CD1c-positive myeloid dendritic cell (primary cell): ENCODE measurements at regions not wholly inside any gene's neighbourhood (a gene's known extent, or its start where the extent isn't known, plus 50 kb on each side); places are given as distances from the start of the nearest gene placed in this dataset.
"Not testable (repeated sequence)": the region's sequence is repeated elsewhere in the genome, so short reads cannot be mapped to it uniquely, and the experiment has no call there.

ENCODE experiments used
- DNase-seq: peaks from one replicate; pipeline ENCODE4 v3.0.0-alpha.2; 2016; ENCODE audit errors: extremely low spot score

GRCh38 chr5:138702166-138703077 lies 50.8 kb upstream of the CTNNA1 start:
- no peak for DNase-seq

DNA sequence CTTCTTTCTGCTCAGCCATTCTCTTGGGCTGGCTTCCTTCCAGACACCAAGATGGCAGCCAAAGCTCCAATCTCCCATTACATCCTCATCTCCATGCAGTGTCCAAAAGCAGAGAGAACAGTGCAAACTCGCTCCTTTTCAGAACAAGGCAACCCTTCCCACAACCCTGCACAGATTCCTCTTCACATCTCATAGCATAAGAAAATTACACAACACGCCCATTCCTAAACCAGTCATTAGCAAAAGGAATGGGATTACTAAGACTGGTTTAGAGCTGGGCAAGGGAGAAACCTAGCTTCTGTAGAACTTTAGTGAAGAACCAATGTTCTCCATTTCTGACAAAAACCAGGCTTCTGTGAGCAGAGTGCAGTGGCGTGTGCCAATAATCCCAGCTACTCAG lies 51.5 kb upstream of the CTNNA1 start:
- DNase-seq, result no peak

- no peak for DNase-seq
These were observed 52.5 kb upstream of the CTNNA1 start for GRCh38 chr5:138700581-138701362.

GRCh38 chr5:138699482-138699881 lies 53.7 kb upstream of the CTNNA1 start:
- no peak for DNase-seq

- DNase-seq, result no peak
These were observed 54.5 kb upstream of the CTNNA1 start for GRCh38 chr5:138698713-138699112.

DNA sequence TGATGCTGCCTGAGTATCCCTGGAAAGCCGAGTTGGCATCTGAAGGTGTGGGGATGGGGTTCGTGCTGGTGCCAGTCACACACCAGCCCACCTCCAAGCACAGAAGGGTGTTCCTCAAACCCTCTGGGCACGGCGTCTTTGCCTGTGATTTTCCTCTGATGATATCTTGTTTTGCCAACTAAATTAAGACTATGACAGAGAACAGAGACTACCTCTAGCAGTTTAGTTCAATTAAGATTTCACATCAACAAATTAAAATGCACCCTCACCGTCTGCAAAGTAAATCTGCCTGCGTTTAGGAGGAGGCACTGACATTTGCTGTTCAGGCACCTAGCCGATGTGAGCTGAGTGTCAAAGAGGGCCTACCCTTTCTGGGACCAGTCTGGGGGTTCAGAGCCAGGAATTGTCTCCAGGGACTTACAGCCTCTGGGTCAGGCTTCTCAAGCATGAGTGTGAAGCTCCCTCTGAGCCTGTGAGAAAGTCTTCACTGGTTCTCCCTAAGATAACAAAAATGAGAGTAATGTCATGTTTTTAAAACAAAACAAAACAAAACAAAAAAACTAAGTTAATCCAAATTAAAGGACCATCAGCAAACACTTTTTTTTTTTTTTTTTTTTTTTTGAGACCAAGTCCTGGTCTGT lies 55.4 kb upstream of the CTNNA1 start:
- no peak for DNase-seq

DNA sequence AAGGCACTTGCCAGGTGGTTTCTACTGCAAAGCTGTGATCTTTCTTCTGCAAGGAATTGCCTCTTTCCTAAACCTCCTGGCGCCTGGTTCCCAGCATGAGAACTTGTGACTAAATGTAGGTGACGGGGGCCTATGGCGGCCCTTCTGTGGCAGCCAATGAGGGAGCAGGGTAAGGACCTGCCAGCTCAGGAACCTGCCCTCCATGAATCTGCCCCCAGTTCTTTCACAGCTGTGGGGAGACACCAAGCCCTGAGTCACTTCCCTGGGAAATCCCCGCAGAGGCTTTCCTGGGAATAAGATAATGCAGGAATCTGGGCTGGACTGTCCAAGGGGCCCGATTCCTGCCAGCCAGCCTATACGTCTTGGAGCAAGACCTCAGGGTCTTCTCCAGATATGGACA lies 56.7 kb upstream of the CTNNA1 start:
- no peak for DNase-seq

- no peak for DNase-seq
These were observed 57.4 kb upstream of the CTNNA1 start for GRCh38 chr5:138695781-138696180.

GRCh38 chr5:138694146-138694545 lies 59.1 kb upstream of the CTNNA1 start:
- no peak for DNase-seq

DNA sequence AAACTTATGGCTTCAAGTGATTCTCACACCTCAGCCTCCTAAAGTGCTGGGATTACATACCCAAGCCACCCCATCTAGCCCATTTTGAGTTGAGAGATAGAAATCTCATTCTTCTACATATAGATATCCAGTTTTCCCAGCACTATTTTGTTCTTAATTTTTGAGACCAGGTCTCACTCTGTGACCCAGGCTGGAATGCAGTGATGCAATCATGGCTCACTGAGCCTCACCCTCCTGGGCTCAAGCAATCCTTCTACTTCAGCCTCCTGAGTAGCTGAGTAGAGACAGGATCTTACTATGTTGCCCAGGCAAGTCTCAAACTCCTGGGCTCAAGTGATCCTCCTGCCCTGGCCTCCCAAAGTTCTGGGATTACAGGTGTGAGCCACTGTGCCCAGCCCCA lies 60.9 kb upstream of the CTNNA1 start:
- no peak for DNase-seq

- DNase-seq, result no peak
These were observed 66.6 kb upstream of the CTNNA1 start for GRCh38 chr5:138686668-138687067.

DNA sequence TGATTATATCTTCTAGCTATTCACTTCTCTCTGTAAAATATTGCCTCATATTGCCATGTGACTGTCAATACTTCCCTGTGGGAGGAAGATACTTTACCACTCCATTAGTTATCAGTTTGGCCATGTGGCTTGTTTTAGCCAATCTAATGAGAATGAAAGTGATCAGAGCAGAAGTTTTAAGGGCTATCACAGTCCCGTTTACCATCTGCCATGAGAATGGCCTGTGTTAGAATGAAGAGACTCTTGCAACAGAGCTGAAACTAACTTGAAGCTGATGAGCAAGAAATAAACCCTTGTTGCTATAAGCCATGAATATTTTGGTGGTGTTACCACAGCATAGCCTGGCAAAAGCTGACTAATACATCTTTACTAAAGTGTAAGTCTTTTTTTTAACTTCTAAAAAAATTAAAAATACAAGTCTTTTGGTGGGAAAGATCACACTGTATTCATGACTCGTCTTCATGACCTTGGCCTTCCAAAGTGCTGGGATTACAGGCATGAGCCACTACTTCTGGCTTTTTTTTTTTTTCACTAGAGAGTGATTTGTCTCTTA lies 68.0 kb upstream of the CTNNA1 start:
- DNase-seq, result no peak

GRCh38 chr5:138682462-138682861 lies 70.8 kb upstream of the CTNNA1 start:
- not testable (repeated sequence) for DNase-seq

- not testable (repeated sequence) for DNase-seq
These were observed 74.4 kb upstream of the CTNNA1 start for GRCh38 chr5:138678826-138679225.

- no peak for DNase-seq
These were observed 75.4 kb upstream of the CTNNA1 start for GRCh38 chr5:138677782-138678181.

GRCh38 chr5:138676556-138677193 lies 76.5 kb upstream of the CTNNA1 start:
- no peak for DNase-seq

DNA sequence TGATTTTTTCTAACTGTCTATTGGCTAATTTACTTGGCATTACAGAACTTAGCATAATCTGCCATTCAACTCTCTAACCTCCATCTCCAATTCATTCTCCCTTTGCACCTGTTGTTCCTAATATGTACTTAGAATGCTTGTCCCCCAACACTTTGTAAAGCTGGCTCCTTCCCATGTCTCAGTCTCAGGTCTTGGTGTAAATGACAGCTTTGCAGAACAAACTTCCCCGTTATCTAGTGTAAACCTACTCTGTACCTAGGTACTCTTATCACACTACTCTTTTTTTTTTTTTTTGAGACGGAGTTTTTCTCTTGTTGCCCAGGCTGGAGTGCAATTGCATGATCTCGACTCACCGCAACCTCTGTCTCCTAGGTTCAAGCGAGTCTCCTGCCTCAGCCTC lies 77.2 kb upstream of the CTNNA1 start:
- DNase-seq, result no peak

- DNase-seq, result peak; percentile 7
These were observed 84.5 kb upstream of the CTNNA1 start for GRCh38 chr5:138668451-138669380.

DNA sequence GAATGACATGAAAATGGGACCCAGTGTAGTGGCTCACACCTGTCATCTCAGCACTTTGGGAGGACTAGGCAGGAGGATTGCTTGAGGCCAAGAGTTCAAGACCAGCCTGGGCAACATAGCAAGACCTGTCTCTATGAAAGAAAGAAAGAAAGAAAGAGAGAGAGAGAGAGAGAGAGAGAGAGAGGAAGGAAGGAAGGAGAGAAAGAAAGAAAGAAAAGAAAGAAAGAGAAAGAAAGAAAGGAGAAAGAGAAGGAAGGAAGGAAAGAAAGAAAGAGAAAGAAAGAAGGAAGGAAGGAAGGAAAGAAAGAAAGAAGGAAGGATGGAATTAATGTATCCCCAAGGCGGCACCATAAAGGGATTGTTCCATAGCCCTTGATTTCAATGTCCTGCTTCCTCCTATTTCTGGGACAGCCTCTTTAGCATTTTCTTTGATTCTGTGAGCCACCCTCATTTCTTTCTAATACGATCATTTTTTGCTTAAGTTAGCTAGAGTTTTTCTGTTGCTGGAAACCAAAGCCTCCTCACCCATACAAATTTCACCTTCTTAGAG lies 85.4 kb upstream of the CTNNA1 start:
- not testable (repeated sequence) for DNase-seq

DNA sequence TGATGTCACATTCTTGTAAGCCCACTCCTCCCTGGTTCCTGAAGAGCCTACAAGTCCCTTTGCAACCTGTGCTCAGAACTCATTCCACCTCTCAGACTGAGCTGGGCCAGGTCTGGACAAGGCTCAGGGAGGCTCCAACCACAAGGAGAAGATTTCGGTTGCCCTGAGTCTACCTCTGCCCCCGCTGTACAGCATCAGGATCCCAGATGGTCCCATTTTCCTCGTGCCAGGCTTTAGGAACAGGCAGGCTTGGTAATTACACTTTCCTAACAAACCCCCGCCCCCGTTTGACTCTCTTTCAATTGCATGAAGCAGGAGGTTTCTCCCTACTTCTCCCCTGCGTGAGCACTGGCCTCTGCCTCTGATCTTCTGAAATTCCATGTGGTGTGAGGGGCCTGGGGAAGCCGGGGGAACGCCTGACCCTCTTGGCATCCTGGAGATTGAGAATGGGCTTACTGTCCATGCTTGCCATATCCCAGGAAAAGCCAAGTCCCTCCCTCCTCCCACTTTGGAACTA lies 86.9 kb upstream of the CTNNA1 start:
- no peak for DNase-seq
